ENCODE measurements at regions not wholly inside any gene's neighbourhood (a gene's known extent, or its start where the extent isn't known, plus 50 kb on each side); places are given as distances from the start of the nearest gene placed in this dataset.

DNA sequence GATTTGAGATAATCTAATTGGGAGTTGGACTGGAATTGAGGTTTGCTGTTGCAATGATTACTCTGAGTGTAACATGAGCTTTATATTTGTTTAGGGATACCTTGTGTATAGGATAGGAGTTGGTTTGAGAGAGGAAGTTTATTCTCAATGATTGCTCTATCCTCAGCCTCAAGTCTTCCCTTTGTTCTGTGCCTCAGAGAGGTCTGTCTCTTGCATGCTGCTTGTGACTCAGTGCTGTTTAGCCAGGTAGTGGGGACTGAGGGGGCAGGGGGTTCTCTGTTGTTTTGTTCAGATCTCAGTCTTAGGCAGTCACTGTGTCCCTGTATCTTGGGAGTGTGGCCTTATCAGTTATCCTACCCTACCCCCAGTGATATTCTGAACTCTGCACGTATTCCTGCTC is 192.1 kb downstream of the SPATA31D1 start:
- TF ChIP-seq, protein P1, sequence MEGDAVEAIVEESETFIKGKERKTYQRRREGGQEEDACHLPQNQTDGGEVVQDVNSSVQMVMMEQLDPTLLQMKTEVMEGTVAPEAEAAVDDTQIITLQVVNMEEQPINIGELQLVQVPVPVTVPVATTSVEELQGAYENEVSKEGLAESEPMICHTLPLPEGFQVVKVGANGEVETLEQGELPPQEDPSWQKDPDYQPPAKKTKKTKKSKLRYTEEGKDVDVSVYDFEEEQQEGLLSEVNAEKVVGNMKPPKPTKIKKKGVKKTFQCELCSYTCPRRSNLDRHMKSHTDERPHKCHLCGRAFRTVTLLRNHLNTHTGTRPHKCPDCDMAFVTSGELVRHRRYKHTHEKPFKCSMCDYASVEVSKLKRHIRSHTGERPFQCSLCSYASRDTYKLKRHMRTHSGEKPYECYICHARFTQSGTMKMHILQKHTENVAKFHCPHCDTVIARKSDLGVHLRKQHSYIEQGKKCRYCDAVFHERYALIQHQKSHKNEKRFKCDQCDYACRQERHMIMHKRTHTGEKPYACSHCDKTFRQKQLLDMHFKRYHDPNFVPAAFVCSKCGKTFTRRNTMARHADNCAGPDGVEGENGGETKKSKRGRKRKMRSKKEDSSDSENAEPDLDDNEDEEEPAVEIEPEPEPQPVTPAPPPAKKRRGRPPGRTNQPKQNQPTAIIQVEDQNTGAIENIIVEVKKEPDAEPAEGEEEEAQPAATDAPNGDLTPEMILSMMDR (IDR thresholded peaks at IDR 0.05): no peak
- TF ChIP-seq POLR2A (IDR thresholded peaks at IDR 0.05): no peak

Data from esophagus squamous epithelium (tissue), 4 donors.